ENCODE measurements at regions not wholly inside any gene's neighbourhood (a gene's known extent, or its start where the extent isn't known, plus 50 kb on each side); places are given as distances from the start of the nearest gene placed in this dataset.

DNA sequence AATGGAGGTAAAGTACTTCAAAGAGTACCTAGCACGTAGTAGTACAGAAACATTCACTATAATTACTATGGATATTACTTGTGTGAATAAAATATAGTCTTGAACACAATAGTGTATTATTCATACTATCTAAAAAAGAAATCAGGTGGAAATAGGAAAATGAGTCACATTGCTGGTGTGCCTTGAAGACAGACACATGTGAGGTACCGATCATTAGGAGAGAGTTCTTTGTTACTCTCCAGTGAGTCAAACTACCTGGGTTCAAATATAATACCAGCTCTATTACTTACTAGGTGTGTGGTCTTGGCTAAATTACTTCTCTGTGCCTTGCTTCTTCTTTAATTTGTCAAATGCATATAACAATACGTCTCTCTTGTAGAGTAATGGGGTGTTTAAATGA lies 50.8 kb upstream of the BEND6 start:
- no TSS peak for BruUV-seq (replicated peaks)
- CTCF ChIA-PET, result interaction anchor here (0.7 to 9.4 kb wide), 65 partner anchors 9 to 420 kb away, joined by 3 to 200 read pairs (median 4); partner anchors contain the start of genes BAG2, BEND6, PRIM2 and RAB23
- in situ Hi-C loops (cut with MboI) (no loop called here), intact Hi-C loops (cut with micrococcal nuclease; ENCODE audit: unreplicated experiment) (loop anchor here (1.0 to 5.0 kb wide), 3 partner anchors 51 to 412 kb away; partner anchors contain the start of genes BAG2 and BEND6)
- no peak overlapping the region for H3K27ac ChIP-seq (ENCODE audit: control insufficient read depth, insufficient read depth)
- no peak overlapping the region for H3K4me3 ChIP-seq
- under 1% methylated on average over 3 of the region's 3 CpGs for WGBS (ENCODE audit: insufficient coverage, insufficient replicate concordance, low lambda C conversion rate, missing lambda C conversion rate)
- no peak for FAIRE-seq
- POLR2A ChIA-PET, result interaction anchor here (0.7 kb wide), 1 partner anchor 51 kb away, joined by 4 read pairs; the partner anchor contains the start of gene BEND6
- DNase-seq (ENCODE audit: low read depth, low spot score), result no peak
- no peak overlapping the region for H2AFZ ChIP-seq (ENCODE audit: control insufficient read depth, low read depth, low read length)
- H3K4me2 ChIP-seq (ENCODE audit: control insufficient read depth, insufficient read depth), result no peak overlapping the region
- no peak overlapping the region for H3K9ac ChIP-seq (ENCODE audit: control insufficient read depth, insufficient read depth, low read length)
- no peaks in the 10 kb centered on the region for H4K20me1 ChIP-seq (ENCODE audit: control insufficient read depth, insufficient read depth)
- no peak for ATAC-seq
- H3K36me3 ChIP-seq (ENCODE audit: control insufficient read depth in 2 of 2, insufficient read depth in 2 of 2, low read length in 1 of 2), result no peaks in the 10 kb centered on the region
- SMC1A ChIA-PET (ENCODE audit: uncharacterized antibody, unreplicated experiment), result interaction anchor here (0.6 to 5.7 kb wide), 59 partner anchors 9 to 419 kb away, joined by 3 to 89 read pairs (median 4); partner anchors contain the start of genes BAG2, BEND6 and PRIM2
- RAD21 ChIA-PET (ENCODE audit: unreplicated experiment), result interaction anchor here (0.7 to 3.4 kb wide), 34 partner anchors 11 to 421 kb away, joined by 3 to 44 read pairs (median 4); partner anchors contain the start of genes BAG2, BEND6 and PRIM2
- no peaks in the 10 kb centered on the region for H3K27me3 ChIP-seq (replicated peaks in 1 of 2; ENCODE audit: control insufficient read depth in 2 of 2, insufficient read depth in 2 of 2, low read length in 1 of 2)
- H3K4me1 ChIP-seq (ENCODE audit: control insufficient read depth, insufficient read depth, low read length), result no peaks in the 10 kb centered on the region
- TF ChIP-seq STAT3 (IDR thresholded peaks at IDR 0.05; ENCODE audit: low read depth, low read length), result no peak
- no peak for TF ChIP-seq YY1 (IDR thresholded peaks at IDR 0.05; ENCODE audit: low read depth, low read length)
- no peak for TF ChIP-seq SUPT20H (IDR thresholded peaks at IDR 0.05; ENCODE audit: borderline replicate concordance, control insufficient read depth, low read depth, low read length)
- TF ChIP-seq ATF7 (IDR thresholded peaks at IDR 0.05; ENCODE audit: low read depth), result no peak
- TF ChIP-seq BACH1 (IDR thresholded peaks at IDR 0.05; ENCODE audit: borderline replicate concordance), result no peak
- TF ChIP-seq, protein P1, sequence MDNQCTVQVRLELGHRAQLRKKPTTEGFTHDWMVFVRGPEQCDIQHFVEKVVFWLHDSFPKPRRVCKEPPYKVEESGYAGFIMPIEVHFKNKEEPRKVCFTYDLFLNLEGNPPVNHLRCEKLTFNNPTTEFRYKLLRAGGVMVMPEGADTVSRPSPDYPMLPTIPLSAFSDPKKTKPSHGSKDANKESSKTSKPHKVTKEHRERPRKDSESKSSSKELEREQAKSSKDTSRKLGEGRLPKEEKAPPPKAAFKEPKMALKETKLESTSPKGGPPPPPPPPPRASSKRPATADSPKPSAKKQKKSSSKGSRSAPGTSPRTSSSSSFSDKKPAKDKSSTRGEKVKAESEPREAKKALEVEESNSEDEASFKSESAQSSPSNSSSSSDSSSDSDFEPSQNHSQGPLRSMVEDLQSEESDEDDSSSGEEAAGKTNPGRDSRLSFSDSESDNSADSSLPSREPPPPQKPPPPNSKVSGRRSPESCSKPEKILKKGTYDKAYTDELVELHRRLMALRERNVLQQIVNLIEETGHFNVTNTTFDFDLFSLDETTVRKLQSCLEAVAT (IDR thresholded peaks at IDR 0.05), result no peak
- TF ChIP-seq EZH2 (IDR thresholded peaks at IDR 0.05; ENCODE audit: borderline replicate concordance, control insufficient read depth, low read depth, low read length), result no peak
- no peaks in the 10 kb centered on the region for H3K9me3 ChIP-seq (replicated peaks; ENCODE audit: control insufficient read depth, insufficient read depth, low read length)
- H3K79me2 ChIP-seq (ENCODE audit: control insufficient read depth, insufficient read depth, low read length), result no peaks in the 10 kb centered on the region
